ENCODE measurements at regions not wholly inside any gene's neighbourhood (a gene's known extent, or its start where the extent isn't known, plus 50 kb on each side); places are given as distances from the start of the nearest gene placed in this dataset.

GRCh38 chr5:56463944-56464571 is 230.9 kb upstream of the ANKRD55 start:
- Histone ChIP-seq H3K27ac (no peak overlapping the region), H3K9me3 (no peaks in the 10 kb centered on the region), H3K4me1 (peaks cover 0 to 36% of the 10 kb centered on the region in 2 donors), H3K4me3 (no peak overlapping the region), H3K36me3 (no peaks in the 10 kb centered on the region), H3K27me3 (no peaks in the 10 kb centered on the region)
- TF ChIP-seq, protein P1, sequence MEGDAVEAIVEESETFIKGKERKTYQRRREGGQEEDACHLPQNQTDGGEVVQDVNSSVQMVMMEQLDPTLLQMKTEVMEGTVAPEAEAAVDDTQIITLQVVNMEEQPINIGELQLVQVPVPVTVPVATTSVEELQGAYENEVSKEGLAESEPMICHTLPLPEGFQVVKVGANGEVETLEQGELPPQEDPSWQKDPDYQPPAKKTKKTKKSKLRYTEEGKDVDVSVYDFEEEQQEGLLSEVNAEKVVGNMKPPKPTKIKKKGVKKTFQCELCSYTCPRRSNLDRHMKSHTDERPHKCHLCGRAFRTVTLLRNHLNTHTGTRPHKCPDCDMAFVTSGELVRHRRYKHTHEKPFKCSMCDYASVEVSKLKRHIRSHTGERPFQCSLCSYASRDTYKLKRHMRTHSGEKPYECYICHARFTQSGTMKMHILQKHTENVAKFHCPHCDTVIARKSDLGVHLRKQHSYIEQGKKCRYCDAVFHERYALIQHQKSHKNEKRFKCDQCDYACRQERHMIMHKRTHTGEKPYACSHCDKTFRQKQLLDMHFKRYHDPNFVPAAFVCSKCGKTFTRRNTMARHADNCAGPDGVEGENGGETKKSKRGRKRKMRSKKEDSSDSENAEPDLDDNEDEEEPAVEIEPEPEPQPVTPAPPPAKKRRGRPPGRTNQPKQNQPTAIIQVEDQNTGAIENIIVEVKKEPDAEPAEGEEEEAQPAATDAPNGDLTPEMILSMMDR (IDR thresholded peaks at IDR 0.05), result no peak
- no peak for DNase-seq (ENCODE audit: low spot score)

GRCh38 chr5:56461584-56461983 is 228.5 kb upstream of the ANKRD55 start:
- DNase-seq (ENCODE audit: low spot score), result no peak
- Histone ChIP-seq H3K4me1 (peaks cover 0 to 52% of the 10 kb centered on the region in 2 donors), H3K27ac (no peak overlapping the region), H3K27me3 (no peaks in the 10 kb centered on the region), H3K4me3 (no peak overlapping the region), H3K9me3 (no peaks in the 10 kb centered on the region), H3K36me3 (no peaks in the 10 kb centered on the region)
- TF ChIP-seq, protein P1 (IDR thresholded peaks at IDR 0.05), result no peak

GRCh38 chr5:56460681-56461191 is 227.6 kb upstream of the ANKRD55 start:
- no peak overlapping the region for H3K4me3 ChIP-seq
- TF ChIP-seq, protein P1 (IDR thresholded peaks at IDR 0.05), result no peak
- no peaks in the 10 kb centered on the region for H3K27me3 ChIP-seq
- DNase-seq (ENCODE audit: low spot score), result no peak
- no peaks in the 10 kb centered on the region for H3K9me3 ChIP-seq
- peaks cover 0 to 44% of the 10 kb centered on the region in 2 donors for H3K4me1 ChIP-seq
- no peaks in the 10 kb centered on the region for H3K36me3 ChIP-seq
- H3K27ac ChIP-seq, result no peak overlapping the region

DNA sequence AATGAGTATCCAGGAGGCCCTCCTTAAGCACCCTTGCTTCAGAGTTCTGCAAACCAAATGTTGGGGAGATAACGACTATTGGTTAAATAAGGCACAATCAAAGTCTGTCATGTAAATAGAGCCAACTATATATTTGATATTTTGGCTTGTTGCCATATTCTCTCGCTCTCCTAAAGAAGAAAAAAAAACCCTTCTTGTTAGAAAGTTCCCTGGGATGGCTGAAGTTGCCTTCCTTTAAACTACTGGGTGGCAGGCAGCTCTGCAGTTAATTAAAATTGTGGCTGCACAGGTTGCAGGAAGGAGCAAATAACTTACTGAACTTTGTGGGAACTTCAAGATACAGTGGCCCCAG is 227.0 kb upstream of the ANKRD55 start:
- Histone ChIP-seq H3K4me3 (no peak overlapping the region), H3K27ac (no peak overlapping the region), H3K27me3 (no peaks in the 10 kb centered on the region), H3K9me3 (no peaks in the 10 kb centered on the region), H3K4me1 (peaks cover 0 to 40% of the 10 kb centered on the region in 2 donors), H3K36me3 (no peaks in the 10 kb centered on the region)
- TF ChIP-seq, protein P1 (IDR thresholded peaks at IDR 0.05), result no peak
- no peak for DNase-seq (ENCODE audit: low spot score)

GRCh38 chr5:56459394-56460194 is 226.5 kb upstream of the ANKRD55 start:
- Histone ChIP-seq H3K27ac (no peak overlapping the region), H3K4me3 (no peak overlapping the region), H3K4me1 (peaks cover 0 to 35% of the 10 kb centered on the region in 2 donors), H3K9me3 (no peaks in the 10 kb centered on the region), H3K27me3 (no peaks in the 10 kb centered on the region), H3K36me3 (no peaks in the 10 kb centered on the region)
- DNase-seq (ENCODE audit: low spot score), result no peak
- TF ChIP-seq, protein P1 (IDR thresholded peaks at IDR 0.05), result no peak

Measured in right atrium auricular region (tissue), 2 donors.